Mesenchymal stem cell (in vitro differentiated cells and primary cell): ENCODE measurements at regions not wholly inside any gene's neighbourhood (a gene's known extent, or its start where the extent isn't known, plus 50 kb on each side); places are given as distances from the start of the nearest gene placed in this dataset.
"Not testable (repeated sequence)": the region's sequence is repeated elsewhere in the genome, so short reads cannot be mapped to it uniquely, and the experiment has no call there.

ENCODE experiments used
- DNase-seq: peaks from one replicate; pipeline ENCODE4 v3.0.0-alpha.2; 2013
- H2AFZ ChIP-seq: one replicate; pipeline ENCODE4 v1.6.1; 2013; ENCODE audit warnings: low read depth, mild to moderate bottlenecking, control low read depth, inconsistent platforms, low read length, moderate library complexity
- H2AK5ac ChIP-seq: 2 replicates; pipeline ENCODE4 v1.6.1; 2013; ENCODE audit warnings: low read length, moderate library complexity, mild to moderate bottlenecking, inconsistent platforms; ENCODE audit not compliant: severe bottlenecking
- H2BK120ac ChIP-seq: one replicate; pipeline ENCODE4 v1.6.1; 2013; ENCODE audit warnings: low read depth, mild to moderate bottlenecking, inconsistent platforms, low read length, moderate library complexity
- H2BK12ac ChIP-seq, 2 experiments: one replicate each; pipeline ENCODE4 v1.6.1; 2013; ENCODE audit warnings: inconsistent platforms in 2 of 2, low read length in 2 of 2, mild to moderate bottlenecking in 2 of 2, moderate library complexity in 2 of 2, control low read depth in 1 of 2
- H2BK15ac ChIP-seq: one replicate; pipeline ENCODE4 v1.6.1; 2013; ENCODE audit warnings: mild to moderate bottlenecking, low read depth, inconsistent platforms; ENCODE audit not compliant: poor library complexity, severe bottlenecking
- H2BK5ac ChIP-seq: 2 replicates; pipeline ENCODE4 v1.6.1; 2013; ENCODE audit warnings: low read depth, mild to moderate bottlenecking, low read length, control low read depth, inconsistent platforms; ENCODE audit not compliant: poor library complexity, severe bottlenecking
- H3K14ac ChIP-seq, 2 experiments: one replicate each; pipeline ENCODE4 v1.6.1; 2013; ENCODE audit warnings: inconsistent platforms in 2 of 2, low read length in 2 of 2, control low read depth in 1 of 2, mild to moderate bottlenecking in 1 of 2, moderate library complexity in 1 of 2
- H3K18ac ChIP-seq, 2 experiments: one replicate each; pipeline ENCODE4 v1.6.1; 2013; ENCODE audit warnings: inconsistent platforms in 2 of 2, low read length in 2 of 2, control low read depth in 1 of 2, low read depth in 1 of 2, mild to moderate bottlenecking in 1 of 2
- H3K23ac ChIP-seq, 2 experiments: one replicate each; pipeline ENCODE4 v1.6.1; 2013; ENCODE audit warnings: inconsistent platforms in 2 of 2, low read length in 2 of 2, mild to moderate bottlenecking in 2 of 2, moderate library complexity in 2 of 2, control low read depth in 1 of 2
- H3K27ac ChIP-seq: 2 replicates; pipeline ENCODE4 v1.5.1; 2013; ENCODE audit warnings: mild to moderate bottlenecking, moderate library complexity, low read length, control low read depth, inconsistent platforms; ENCODE audit not compliant: poor library complexity, severe bottlenecking
- H3K27me3 ChIP-seq, 2 experiments: 2 replicates each; pipeline versions ENCODE4 v1.6.1 to v1.7.0; 2013; ENCODE audit warnings: low read length in 2 of 2, mild to moderate bottlenecking in 2 of 2, moderate library complexity in 2 of 2, control low read depth in 1 of 2, inconsistent platforms in 1 of 2; ENCODE audit not compliant: control insufficient read depth in 1 of 2, insufficient read depth in 1 of 2
- H3K36me3 ChIP-seq, 2 experiments: 2 replicates each; pipeline versions ENCODE4 v1.6.1 to v1.7.0; 2013; ENCODE audit warnings: low read length in 2 of 2, control low read depth in 1 of 2, inconsistent platforms in 1 of 2, low read depth in 1 of 2, mild to moderate bottlenecking in 1 of 2; ENCODE audit not compliant: insufficient read depth in 2 of 2, control insufficient read depth in 1 of 2
- H3K4ac ChIP-seq, 2 experiments: one replicate each; pipeline ENCODE4 v1.6.1; 2013; ENCODE audit warnings: inconsistent platforms in 2 of 2, low read length in 2 of 2, mild to moderate bottlenecking in 2 of 2, moderate library complexity in 2 of 2, control low read depth in 1 of 2, low read depth in 1 of 2
- H3K4me1 ChIP-seq: 2 replicates; pipeline ENCODE4 v1.6.1; 2013; ENCODE audit warnings: low read depth, low read length, control low read depth; ENCODE audit not compliant: control insufficient read depth, insufficient read depth
- H3K4me2 ChIP-seq: 2 replicates; pipeline ENCODE4 v1.6.1; 2013; ENCODE audit warnings: low read length, mild to moderate bottlenecking, inconsistent platforms; ENCODE audit not compliant: poor library complexity, severe bottlenecking
- H3K4me3 ChIP-seq, 2 experiments: 2 replicates each; pipeline versions ENCODE4 v1.5.1 to v1.7.0; 2013; ENCODE audit warnings: low read length in 2 of 2, mild to moderate bottlenecking in 2 of 2, control low read depth in 1 of 2, low read depth in 1 of 2; ENCODE audit not compliant: insufficient read depth in 1 of 2
- H3K79me1 ChIP-seq: replicated peaks from 2 replicates; pipeline ENCODE4 v1.6.1; 2013; ENCODE audit warnings: mild to moderate bottlenecking, control low read depth, low read length, inconsistent platforms; ENCODE audit not compliant: poor library complexity, severe bottlenecking
- H3K9ac ChIP-seq: 2 replicates; pipeline ENCODE4 v1.7.0; 2013; ENCODE audit warnings: mild to moderate bottlenecking, low read length, moderate library complexity
- H3K9me3 ChIP-seq: 2 replicates; pipeline ENCODE4 v1.7.0; 2013; ENCODE audit warnings: mild to moderate bottlenecking, low read length; ENCODE audit not compliant: control insufficient read depth
- H4K8ac ChIP-seq: one replicate; pipeline ENCODE4 v1.6.1; 2013; ENCODE audit warnings: inconsistent platforms, mild to moderate bottlenecking, low read length, moderate library complexity
- H4K91ac ChIP-seq: one replicate; pipeline ENCODE4 v1.6.1; 2013; ENCODE audit warnings: mild to moderate bottlenecking, low read length, inconsistent platforms
- WGBS: methylation state at CpG from one replicate; pipeline ENCODE4 v1.1.7; 2013; ENCODE audit warnings: mixed read lengths; 5-methylcytosine and 5-hydroxymethylcytosine counted together

DNA sequence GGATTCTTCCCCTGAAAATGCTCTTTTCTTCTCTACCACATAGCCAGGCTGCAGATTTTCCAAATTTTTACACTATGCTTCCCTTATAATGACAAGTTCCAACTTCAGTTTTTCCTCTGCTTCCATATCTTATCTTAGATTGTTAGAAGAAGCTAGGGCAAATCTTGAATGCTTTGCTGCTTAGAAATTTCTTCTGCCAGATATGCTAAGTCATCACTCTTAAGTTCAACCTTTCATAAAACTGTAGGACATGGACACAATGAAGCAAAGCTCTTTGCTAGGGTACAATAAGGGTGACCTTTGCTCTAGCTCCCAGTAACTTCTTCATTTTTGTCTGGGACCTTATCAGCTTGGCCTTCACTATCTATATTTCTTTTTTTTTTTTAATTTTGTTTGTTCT is 88.7 kb downstream of the NXNL2 start:
- Histone ChIP-seq H3K18ac (no peak overlapping the region), H3K9me3 (no peaks in the 10 kb centered on the region), H3K4me2 (no peak overlapping the region), H3K14ac (no peak overlapping the region), H3K4me1 (no peaks in the 10 kb centered on the region), H2BK15ac (no peak overlapping the region), H3K4me3 (no peak overlapping the region), H3K27ac (no peak overlapping the region), H3K4ac (no peak overlapping the region), H3K9ac (no peak overlapping the region), H4K91ac (no peak overlapping the region), H3K27me3 (no peaks in the 10 kb centered on the region), H2BK120ac (no peak overlapping the region), H2BK5ac (no peak overlapping the region), H2AFZ (no peak overlapping the region), H3K23ac (no peak overlapping the region), H3K36me3 (no peaks in the 10 kb centered on the region), H3K79me1 (no peaks in the 10 kb centered on the region), H2BK12ac (no peak overlapping the region), H2AK5ac (no peak overlapping the region), H4K8ac (no peak overlapping the region)
- no peak for DNase-seq

DNA sequence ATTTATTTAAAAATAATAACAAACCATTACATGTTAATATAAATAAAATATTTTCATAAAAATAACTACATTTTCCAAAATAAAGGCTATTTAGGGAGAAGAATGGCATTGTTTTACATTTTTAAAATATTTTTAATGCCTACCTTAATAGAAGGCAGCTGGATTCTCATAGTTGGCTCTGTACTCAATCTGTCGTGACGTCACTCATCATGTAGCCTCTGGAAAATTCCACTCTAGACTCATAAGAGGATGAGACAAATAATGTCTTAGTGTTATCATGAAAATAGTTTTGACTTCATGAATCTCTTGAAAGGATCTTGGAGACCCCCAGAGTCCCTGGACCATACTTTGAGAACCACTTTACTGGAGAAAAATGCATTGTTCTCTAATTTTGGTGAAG is 93.1 kb downstream of the NXNL2 start:
- no peak overlapping the region for H3K4me2 ChIP-seq
- H2BK5ac ChIP-seq, result no peak overlapping the region
- H3K4me1 ChIP-seq, result no peaks in the 10 kb centered on the region
- no peak overlapping the region for H3K4me3 ChIP-seq
- no peak overlapping the region for H2AK5ac ChIP-seq
- no peaks in the 10 kb centered on the region for H3K79me1 ChIP-seq
- H3K27me3 ChIP-seq, result no peaks in the 10 kb centered on the region
- no peak for DNase-seq
- no peak overlapping the region for H3K23ac ChIP-seq
- no peak overlapping the region for H2AFZ ChIP-seq
- 72% methylated on average over 2 of the region's 2 CpGs for WGBS
- H3K18ac ChIP-seq, result no peak overlapping the region
- H3K14ac ChIP-seq, result no peak overlapping the region
- no peak overlapping the region for H3K9ac ChIP-seq
- H3K36me3 ChIP-seq, result no peaks in the 10 kb centered on the region
- H2BK12ac ChIP-seq, result no peak overlapping the region
- no peak overlapping the region for H2BK15ac ChIP-seq
- no peaks in the 10 kb centered on the region for H3K9me3 ChIP-seq
- H3K4ac ChIP-seq, result no peak overlapping the region
- H3K27ac ChIP-seq, result no peak overlapping the region
- no peak overlapping the region for H4K91ac ChIP-seq
- no peak overlapping the region for H4K8ac ChIP-seq
- no peak overlapping the region for H2BK120ac ChIP-seq

DNA sequence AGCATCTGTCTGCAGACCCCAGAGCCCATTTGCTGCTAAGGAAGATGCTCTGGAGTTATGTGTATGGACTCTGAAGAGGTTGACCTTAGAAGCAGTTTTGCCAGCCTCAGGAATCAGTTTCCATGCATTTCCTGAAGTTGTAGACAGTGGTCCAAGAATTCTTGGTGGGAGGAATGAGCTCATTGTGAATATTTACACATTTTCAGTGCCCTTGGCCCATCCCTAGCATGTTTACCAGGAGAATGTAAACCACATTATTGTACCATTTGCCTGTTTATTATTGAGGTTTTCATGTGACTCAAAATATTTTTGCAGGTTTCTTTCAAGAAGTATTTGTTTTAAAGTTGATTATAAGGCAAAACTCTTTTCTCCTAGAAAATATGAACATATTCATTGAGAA is 93.8 kb downstream of the NXNL2 start:
- H2BK5ac ChIP-seq, result no peak overlapping the region
- no peaks in the 10 kb centered on the region for H3K79me1 ChIP-seq

DNA sequence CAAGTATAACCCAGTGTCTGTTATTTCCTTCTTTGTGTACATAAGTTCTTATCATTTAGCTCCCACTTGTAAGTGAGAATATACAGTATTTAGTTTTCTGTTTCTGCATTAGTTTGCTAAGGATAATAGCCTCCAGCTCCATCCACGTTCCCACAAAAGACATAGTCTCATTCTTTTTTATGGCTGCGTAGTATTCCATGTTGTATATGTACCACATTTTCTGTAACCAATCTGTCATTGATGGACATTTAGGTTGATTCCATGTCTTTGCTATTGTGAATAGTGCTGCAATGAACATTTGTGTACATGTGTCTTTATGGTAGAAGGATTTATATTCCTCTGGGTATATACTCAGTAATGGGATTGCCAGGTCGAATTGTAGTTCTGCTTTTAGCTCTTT is 95.6 kb downstream of the NXNL2 start:
- H3K9ac ChIP-seq, H3K27ac ChIP-seq, H3K4ac ChIP-seq, H3K27me3 ChIP-seq, H2BK12ac ChIP-seq, H3K4me2 ChIP-seq, H2AFZ ChIP-seq, DNase-seq, H4K8ac ChIP-seq, H3K14ac ChIP-seq, H3K36me3 ChIP-seq, H2BK15ac ChIP-seq, H2BK120ac ChIP-seq, H2AK5ac ChIP-seq, H4K91ac ChIP-seq, H3K4me1 ChIP-seq, H3K23ac ChIP-seq, H3K4me3 ChIP-seq, H3K18ac ChIP-seq, H2BK5ac ChIP-seq, H3K79me1 ChIP-seq: not testable (repeated sequence)
- peaks cover 13% of the 10 kb centered on the region for H3K9me3 ChIP-seq
- WGBS, result 89% methylated on average over 2 of the region's 3 CpGs

More for the DNA sequence above, 93.8 kb downstream of the NXNL2 start:
- Histone ChIP-seq H3K36me3 (no peaks in the 10 kb centered on the region), H2AFZ (no peak overlapping the region), H2BK12ac (no peak overlapping the region), H2BK15ac (no peak overlapping the region), H3K14ac (no peak overlapping the region), H2AK5ac (no peak overlapping the region), H3K27me3 (no peaks in the 10 kb centered on the region), H3K27ac (no peak overlapping the region), H3K4me3 (no peak overlapping the region), H3K23ac (no peak overlapping the region), H3K4me1 (no peaks in the 10 kb centered on the region), H3K9ac (no peak overlapping the region), H2BK120ac (no peak overlapping the region), H4K91ac (no peak overlapping the region), H4K8ac (no peak overlapping the region), H3K4ac (no peak overlapping the region), H3K18ac (no peak overlapping the region), H3K4me2 (no peak overlapping the region), H3K9me3 (peaks cover 5% of the 10 kb centered on the region)
- peak; percentile 31 for DNase-seq
